IMR-90 (cell line): ENCODE measurements at regions not wholly inside any gene's neighbourhood (a gene's known extent, or its start where the extent isn't known, plus 50 kb on each side); places are given as distances from the start of the nearest gene placed in this dataset.

Source experiments
- ATAC-seq: fragments of 200-7000 bp; cut with Tn5 transposase; 2 replicates; pipeline ENCODE4 v1.9.1; 2020; ENCODE audit warnings: low read depth, mild to moderate bottlenecking, moderate library complexity
- BruUV-seq: library from RNA; stranded (reverse); fragments of 400-500 nt; replicated peaks from 2 replicates; lab custom pipeline; 2021; lab: Mats Ljungman, UMichigan
- CTCF ChIA-PET: fragments of 300-600 bp; formaldehyde crosslinking; extraction: SDS; loops from one replicate; lab custom pipeline; 2021; ENCODE audit warnings: antibody characterized with exemption; lab: Yijun Ruan, JAX
- POLR2A ChIA-PET: fragments of 300-600 bp; sonication (Branson Sonifier 250); formaldehyde crosslinking; loops from one replicate; lab custom pipeline; 2022; ENCODE audit warnings: antibody characterized with exemption; ENCODE audit not compliant: unreplicated experiment; lab: Charles Lee
- DNase-seq: peaks from one replicate; pipeline ENCODE4 v3.0.0; 2013
- H2AFZ ChIP-seq: replicated peaks from 2 replicates; pipeline ENCODE3; 2013; ENCODE audit warnings: low read length, mild to moderate bottlenecking; ENCODE audit not compliant: poor library complexity
- H2AK5ac ChIP-seq: 2 replicates; pipeline ENCODE4 v1.6.1; 2013; ENCODE audit warnings: low read depth, low read length, inconsistent platforms
- H2AK9ac ChIP-seq: replicated peaks from 2 replicates; pipeline ENCODE3; 2013; ENCODE audit warnings: mild to moderate bottlenecking, low read depth, low read length, moderate library complexity; ENCODE audit not compliant: poor library complexity
- H2BK120ac ChIP-seq: 2 replicates; pipeline ENCODE4 v1.6.1; 2013; ENCODE audit warnings: low read depth, low read length, inconsistent platforms
- H2BK15ac ChIP-seq: 3 replicates; pipeline ENCODE4 v1.6.1; 2013; ENCODE audit warnings: low read depth, low read length, inconsistent platforms
- H2BK20ac ChIP-seq: 2 replicates; pipeline ENCODE4 v1.6.1; 2013; ENCODE audit warnings: low read depth, mild to moderate bottlenecking, inconsistent platforms, low read length, moderate library complexity
- H2BK5ac ChIP-seq: 2 replicates; pipeline ENCODE4 v1.6.1; 2013; ENCODE audit warnings: mild to moderate bottlenecking, low read depth, low read length, inconsistent platforms; ENCODE audit not compliant: poor library complexity, severe bottlenecking
- H3K14ac ChIP-seq: replicated peaks from 2 replicates; pipeline ENCODE4 v1.6.1; 2013; ENCODE audit warnings: low read depth, low read length, inconsistent platforms
- H3K18ac ChIP-seq: 2 replicates; pipeline ENCODE4 v1.6.1; 2013; ENCODE audit warnings: low read depth, low read length, control low read depth
- H3K23ac ChIP-seq: 2 replicates; pipeline ENCODE4 v1.6.1; 2013; ENCODE audit warnings: low read depth, low read length, inconsistent platforms
- H3K27ac ChIP-seq: 2 replicates; pipeline ENCODE4 v1.5.1; 2013; ENCODE audit warnings: mild to moderate bottlenecking, control low read depth, low read length; ENCODE audit not compliant: insufficient read depth
- H3K27me3 ChIP-seq: 2 replicates; pipeline ENCODE4 v1.6.1; 2013; ENCODE audit warnings: low read length; ENCODE audit not compliant: control insufficient read depth, insufficient read depth
- H3K36me3 ChIP-seq: 2 replicates; pipeline ENCODE4 v1.6.1; 2013; ENCODE audit warnings: low read length, mixed read lengths; ENCODE audit not compliant: control insufficient read depth, insufficient read depth
- H3K4ac ChIP-seq: 2 replicates; pipeline ENCODE4 v1.6.1; 2013; ENCODE audit warnings: low read depth, low read length, inconsistent platforms
- H3K4me1 ChIP-seq: 2 replicates; pipeline ENCODE4 v1.6.1; 2013; ENCODE audit warnings: low read length, mixed read lengths; ENCODE audit not compliant: control insufficient read depth, insufficient read depth
- H3K4me2 ChIP-seq: 2 replicates; pipeline ENCODE4 v1.6.1; 2013; ENCODE audit warnings: low read depth, mild to moderate bottlenecking, control low read depth, low read length, moderate library complexity
- H3K4me3 ChIP-seq: 2 replicates; pipeline ENCODE4 v1.5.1; 2013; ENCODE audit warnings: low read depth, mild to moderate bottlenecking, control low read depth, low read length, moderate library complexity; ENCODE audit not compliant: insufficient read depth
- H3K56ac ChIP-seq: 2 replicates; pipeline ENCODE4 v1.6.1; 2013; ENCODE audit warnings: low read length, inconsistent platforms; ENCODE audit not compliant: insufficient read depth; ENCODE audit errors: extremely low read depth
- H3K79me1 ChIP-seq, 2 experiments: 2 replicates each; pipeline ENCODE4 v1.6.1; 2013; ENCODE audit warnings: low read length in 2 of 2, inconsistent platforms in 1 of 2, low read depth in 1 of 2
- H3K9ac ChIP-seq: 2 replicates; pipeline ENCODE4 v1.6.1; 2013; ENCODE audit warnings: low read depth, low read length, control low read depth
- H3K9me1 ChIP-seq: 2 replicates; pipeline ENCODE4 v1.6.1; 2013; ENCODE audit warnings: low read length, inconsistent platforms; ENCODE audit not compliant: insufficient read depth
- H3K9me3 ChIP-seq: 2 replicates; pipeline ENCODE4 v1.6.1; 2013; ENCODE audit warnings: low read length; ENCODE audit not compliant: control insufficient read depth, insufficient read depth
- H4K20me1 ChIP-seq: 2 replicates; pipeline ENCODE4 v1.6.1; 2013; ENCODE audit warnings: low read length, inconsistent platforms; ENCODE audit not compliant: insufficient read depth
- H4K5ac ChIP-seq: 2 replicates; pipeline ENCODE4 v1.6.1; 2013; ENCODE audit warnings: mild to moderate bottlenecking, low read depth, low read length, control low read depth
- H4K8ac ChIP-seq, 2 experiments: 2 replicates each; pipeline ENCODE4 v1.6.1; 2013; ENCODE audit warnings: low read depth in 2 of 2, low read length in 2 of 2, control low read depth in 1 of 2, inconsistent platforms in 1 of 2
- H4K91ac ChIP-seq: 2 replicates; pipeline ENCODE4 v1.6.1; 2013; ENCODE audit warnings: low read depth, low read length, inconsistent platforms; ENCODE audit not compliant: insufficient read depth
- SMC3 ChIP-seq: fragments of 150-350 bp; IDR thresholded peaks from 2 replicates; pipeline ENCODE4 v1.6.1; 2016; ENCODE audit warnings: low read depth, mild to moderate bottlenecking, antibody characterized with exemption, low read length, moderate library complexity
- USF2 ChIP-seq: fragments of 150-350 bp; IDR thresholded peaks from 2 replicates; pipeline ENCODE4 v1.6.1; 2017; ENCODE audit warnings: mild to moderate bottlenecking, antibody characterized with exemption, low read length, low read depth
- WGBS, 2 experiments: methylation state at CpG; one replicate each; pipeline versions ENCODE4 v1.1.5 to v1.1.7; 2013; ENCODE audit warnings: missing lambda C conversion rate in 2 of 2; ENCODE audit not compliant: insufficient read length in 1 of 2; ENCODE audit errors: extremely low coverage in 2 of 2; 5-methylcytosine and 5-hydroxymethylcytosine counted together
- dilution Hi-C: fragments of 300-500 bp; cut with HindIII; formaldehyde crosslinking; loops from one replicate; pipeline ENCODE4 v1.14.3; 2018; ENCODE audit warnings: low sequenced_read_pairs; ENCODE audit not compliant: unreplicated experiment
- in situ Hi-C: fragments of 300-500 bp; cut with MboI; formaldehyde crosslinking; loops from 3 replicates; pipeline ENCODE4 v1.14.3; 2019; ENCODE audit warnings: low sequenced_read_pairs, inconsistent platforms, mixed read lengths
- intact Hi-C: fragments of 100-400 bp; cut with micrococcal nuclease; formaldehyde crosslinking; loops from 2 replicates; pipeline ENCODE4 v1.10.0; 2022
- TF ChIP-seq, protein P1 (sequence below): fragments of 150-350 bp; IDR thresholded peaks from 2 replicates; pipeline ENCODE4 v1.6.1; 2016; ENCODE audit warnings: low read depth, mild to moderate bottlenecking, low read length, moderate library complexity, borderline replicate concordance

GRCh38 chr1:14242870-14243269, 355.6 kb upstream of the KAZN start:
- H3K23ac ChIP-seq, result no peak overlapping the region
- TF ChIP-seq SMC3 (no peak), USF2 (no peak)
- TF ChIP-seq, protein P1, sequence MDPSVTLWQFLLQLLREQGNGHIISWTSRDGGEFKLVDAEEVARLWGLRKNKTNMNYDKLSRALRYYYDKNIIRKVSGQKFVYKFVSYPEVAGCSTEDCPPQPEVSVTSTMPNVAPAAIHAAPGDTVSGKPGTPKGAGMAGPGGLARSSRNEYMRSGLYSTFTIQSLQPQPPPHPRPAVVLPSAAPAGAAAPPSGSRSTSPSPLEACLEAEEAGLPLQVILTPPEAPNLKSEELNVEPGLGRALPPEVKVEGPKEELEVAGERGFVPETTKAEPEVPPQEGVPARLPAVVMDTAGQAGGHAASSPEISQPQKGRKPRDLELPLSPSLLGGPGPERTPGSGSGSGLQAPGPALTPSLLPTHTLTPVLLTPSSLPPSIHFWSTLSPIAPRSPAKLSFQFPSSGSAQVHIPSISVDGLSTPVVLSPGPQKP, result no peak
- dilution Hi-C loops, result no loop called here
- CTCF ChIA-PET, result no interaction called here
- H2AK5ac ChIP-seq, result no peak overlapping the region
- H2BK15ac ChIP-seq, result no peak overlapping the region
- no peak overlapping the region for H2BK20ac ChIP-seq
- no peak for DNase-seq
- intact Hi-C loops, result no loop called here
- H3K36me3 ChIP-seq, result no peaks in the 10 kb centered on the region
- H3K18ac ChIP-seq, result no peak overlapping the region
- H2BK5ac ChIP-seq, result no peak overlapping the region
- no peak overlapping the region for H3K4ac ChIP-seq
- H3K79me1 ChIP-seq, result no peaks in the 10 kb centered on the region
- H4K8ac ChIP-seq, result no peak overlapping the region
- H3K4me2 ChIP-seq, result no peak overlapping the region
- H3K27ac ChIP-seq, result no peak overlapping the region
- in situ Hi-C loops, result no loop called here
- peaks cover 2% of the 10 kb centered on the region; the same call in 1 of the 2 replicates for H3K9me3 ChIP-seq
- H2AFZ ChIP-seq, result no peak overlapping the region
- no peak overlapping the region for H4K5ac ChIP-seq
- H4K91ac ChIP-seq, result no peak overlapping the region
- no peak for ATAC-seq
- no peak overlapping the region for H2BK120ac ChIP-seq
- WGBS, 2 experiments, result 64% methylated on average over 2 of the region's 8 CpGs; no CpG with 5 or more reads in 1 of the 2 experiments
- no peaks in the 10 kb centered on the region for H3K27me3 ChIP-seq
- no TSS peak for BruUV-seq
- no peaks in the 10 kb centered on the region for H3K9me1 ChIP-seq
- no peak overlapping the region for H3K4me3 ChIP-seq
- H3K9ac ChIP-seq, result no peak overlapping the region
- no peak overlapping the region for H3K56ac ChIP-seq
- H3K4me1 ChIP-seq, result no peaks in the 10 kb centered on the region
- POLR2A ChIA-PET, result no interaction called here
- H4K20me1 ChIP-seq, result no peaks in the 10 kb centered on the region
- no peak overlapping the region for H2AK9ac ChIP-seq
- H3K14ac ChIP-seq, result no peak overlapping the region
